Occipital lobe (tissue), 1 donor: ENCODE measurements at regions not wholly inside any gene's neighbourhood (a gene's known extent, or its start where the extent isn't known, plus 50 kb on each side); places are given as distances from the start of the nearest gene placed in this dataset.

Experiments used
- DNase-seq: peaks from one replicate; lab custom pipeline; 2025; lab: John Stamatoyannopoulos, UW

DNA sequence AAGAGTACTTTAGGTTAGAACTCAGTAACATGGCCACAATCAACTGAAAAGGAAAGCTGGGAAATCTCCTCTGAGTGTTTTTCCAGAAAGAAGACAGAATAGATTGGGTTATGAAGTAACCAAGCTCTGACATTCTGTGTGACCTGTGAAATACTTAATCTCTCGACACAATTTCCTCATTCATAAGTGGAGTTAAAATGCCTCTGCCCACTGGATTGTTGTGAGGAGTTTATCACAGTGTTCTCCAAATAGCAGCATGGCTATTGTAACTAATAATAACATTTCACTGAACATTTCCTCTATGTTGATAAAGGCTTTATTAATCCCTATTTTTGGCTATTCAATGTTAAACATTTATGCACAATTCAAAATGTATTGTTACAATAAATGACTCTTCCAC lies 311.0 kb downstream of the GABRB2 start:
- DNase-seq = no peak

DNA sequence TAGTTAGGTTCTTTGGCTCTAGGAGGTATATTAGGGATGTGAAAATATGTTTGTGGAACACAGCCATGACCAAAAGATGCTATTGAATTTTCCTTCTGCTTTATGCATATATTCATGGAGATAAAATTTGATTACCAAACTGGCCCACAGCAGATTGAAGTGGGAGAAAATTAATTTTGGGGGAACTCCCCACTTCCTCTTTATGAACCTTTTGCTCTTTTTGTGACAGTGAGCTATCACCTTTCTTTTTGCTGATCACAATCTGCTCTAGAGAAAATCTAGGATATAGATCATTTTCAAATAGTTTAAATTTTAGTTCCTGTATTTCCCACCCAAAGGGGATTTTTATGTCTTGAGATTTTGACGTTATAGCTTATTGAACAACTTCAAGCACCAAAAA lies 313.0 kb downstream of the GABRB2 start:
- DNase-seq = no peak

DNA sequence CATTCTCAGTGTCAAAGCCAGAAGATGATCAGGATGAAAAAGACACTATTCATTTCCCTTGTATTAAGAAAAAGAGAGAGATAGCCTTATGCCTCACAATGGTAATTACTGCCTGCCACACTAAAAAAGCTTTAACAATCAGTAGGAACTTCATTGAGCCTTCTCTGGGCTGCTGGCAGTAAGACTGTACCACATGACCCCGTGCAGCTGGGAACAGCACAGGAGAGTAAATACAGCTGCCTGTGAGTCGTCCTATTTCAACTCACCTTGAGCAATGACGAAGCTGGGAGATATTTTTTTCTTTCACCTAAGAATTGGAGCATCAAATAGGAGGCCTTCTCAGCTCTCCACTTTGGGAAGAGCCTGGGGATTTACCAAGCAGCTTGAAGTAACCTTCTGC lies 316.3 kb downstream of the GABRB2 start:
- no peak for DNase-seq

GRCh38 chr5:161219816-161220215 lies 326.7 kb downstream of the GABRB2 start:
- DNase-seq = no peak

DNA sequence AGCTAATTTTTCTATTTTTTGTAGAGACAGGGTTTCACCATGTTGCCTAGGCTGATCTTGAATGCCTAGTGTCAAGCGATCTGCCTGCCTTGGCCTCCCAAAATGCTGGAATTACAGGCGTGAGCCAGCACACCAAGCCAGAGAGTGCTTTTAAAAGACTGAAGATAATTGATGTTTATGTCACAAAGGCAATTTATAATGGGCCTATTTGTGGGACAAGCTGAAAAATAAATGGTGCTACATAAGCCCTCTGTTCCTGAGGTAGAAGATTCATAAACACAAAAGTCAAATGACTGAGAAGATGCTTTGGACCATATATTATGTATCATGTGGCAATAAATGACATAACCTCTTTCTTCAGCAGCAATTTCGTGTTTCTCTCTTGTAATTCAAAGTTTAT lies 329.6 kb downstream of the GABRB2 start:
- no peak for DNase-seq

DNA sequence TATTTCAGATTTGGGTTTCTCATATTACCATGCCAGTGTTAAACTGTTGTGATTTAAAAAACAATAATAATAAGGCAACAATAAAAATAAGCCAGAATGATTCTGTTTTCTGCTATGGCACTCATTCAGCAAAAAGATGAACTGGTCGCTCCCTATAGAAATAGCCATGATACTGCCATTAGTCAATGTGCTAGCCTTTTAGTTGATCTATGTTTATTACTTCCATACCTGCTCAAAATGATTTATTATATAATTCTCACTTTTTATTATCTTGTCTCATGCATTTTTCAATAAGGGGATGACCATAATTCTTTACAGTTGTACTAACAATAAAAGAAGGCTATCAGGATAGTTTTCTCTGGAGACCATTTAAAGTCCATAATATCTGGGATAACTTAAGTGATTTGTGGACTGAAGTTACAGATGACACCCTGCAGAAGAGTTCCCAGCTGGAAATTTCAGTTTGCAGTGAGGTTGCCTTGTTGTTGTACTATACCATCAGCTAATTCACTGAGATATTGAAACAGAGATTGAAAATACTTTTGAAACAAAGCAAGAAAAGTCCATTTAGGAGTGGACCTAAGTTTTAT lies 334.3 kb downstream of the GABRB2 start:
- no peak for DNase-seq

DNA sequence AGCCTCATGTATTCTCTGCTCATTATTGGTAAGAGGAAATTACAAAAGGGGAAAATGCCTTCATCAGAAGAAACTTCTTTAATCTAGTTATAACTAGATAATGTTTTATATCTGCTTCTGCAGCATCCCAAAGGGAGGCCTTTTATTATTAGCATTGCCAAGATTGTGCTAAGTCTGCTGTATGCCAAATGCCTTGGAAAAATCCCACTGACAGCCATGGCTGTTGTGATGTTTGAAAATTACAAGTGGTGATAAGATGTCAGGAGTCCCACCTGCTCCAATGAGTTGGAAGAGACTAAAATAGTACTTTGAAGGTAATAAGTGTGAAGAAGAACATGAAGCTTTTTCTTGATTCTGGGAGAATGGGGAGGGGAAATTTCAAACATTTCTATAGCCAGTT lies 345.0 kb downstream of the GABRB2 start:
- DNase-seq = no peak

DNA sequence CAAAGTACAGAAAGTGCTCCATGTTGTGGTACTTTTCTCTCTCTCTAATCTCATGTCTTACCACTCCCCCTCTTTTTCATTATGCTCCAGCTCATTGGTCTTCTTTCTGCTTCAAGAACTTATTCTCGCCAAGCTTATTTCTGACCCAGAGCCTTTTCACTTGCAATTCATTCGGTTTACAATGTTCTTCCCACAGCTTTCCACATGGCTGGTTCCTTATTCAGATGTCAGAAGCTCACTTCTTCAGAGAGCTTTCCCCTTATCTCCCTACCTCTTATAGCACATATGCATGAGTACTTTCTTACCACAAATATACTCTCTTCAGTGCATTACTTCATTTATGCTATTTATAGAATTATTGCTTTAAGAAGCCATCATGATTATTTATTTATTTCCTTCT lies 338.8 kb upstream of the ATP10B start:
- DNase-seq = no peak

- no peak for DNase-seq
Measured at GRCh38 chr5:161190086-161190485, 338.1 kb upstream of the ATP10B start.

DNA sequence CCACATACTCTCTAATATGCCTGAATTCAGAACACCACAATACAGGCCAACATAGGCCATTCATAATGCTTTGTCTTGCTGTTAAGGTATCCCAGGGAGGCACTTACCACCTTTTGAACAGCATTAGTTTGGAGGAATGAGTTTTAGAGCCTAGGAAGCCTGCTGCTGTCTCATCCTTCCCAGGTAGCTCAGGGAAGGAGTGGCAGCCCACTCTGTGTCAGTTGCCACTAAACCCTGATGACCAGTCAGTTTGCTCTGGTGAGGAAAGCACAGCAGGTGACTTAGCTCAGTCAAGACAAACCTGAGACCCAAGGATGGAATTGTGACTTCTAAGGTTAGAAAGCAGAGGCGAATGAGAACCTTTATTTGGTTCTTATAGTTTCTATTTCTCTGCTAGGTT lies 337.4 kb upstream of the ATP10B start:
- no peak for DNase-seq

DNA sequence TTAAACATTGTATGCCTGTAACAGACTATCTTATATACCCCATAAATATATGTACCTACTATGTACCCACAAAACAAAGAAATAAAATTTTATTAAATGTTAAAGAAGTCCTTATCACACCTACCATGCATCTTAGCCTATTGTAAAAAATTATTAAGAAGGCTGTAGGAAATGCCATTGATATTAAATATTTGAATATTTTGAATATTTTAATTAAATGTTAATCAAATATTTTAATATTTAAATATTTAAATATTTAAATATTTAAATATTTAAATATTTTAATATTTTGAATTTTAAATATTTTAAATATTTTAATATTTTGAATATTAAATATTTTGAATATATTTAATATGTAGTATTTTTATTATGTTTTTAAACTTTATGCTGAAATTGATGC lies 331.5 kb upstream of the ATP10B start:
- no peak for DNase-seq

DNA sequence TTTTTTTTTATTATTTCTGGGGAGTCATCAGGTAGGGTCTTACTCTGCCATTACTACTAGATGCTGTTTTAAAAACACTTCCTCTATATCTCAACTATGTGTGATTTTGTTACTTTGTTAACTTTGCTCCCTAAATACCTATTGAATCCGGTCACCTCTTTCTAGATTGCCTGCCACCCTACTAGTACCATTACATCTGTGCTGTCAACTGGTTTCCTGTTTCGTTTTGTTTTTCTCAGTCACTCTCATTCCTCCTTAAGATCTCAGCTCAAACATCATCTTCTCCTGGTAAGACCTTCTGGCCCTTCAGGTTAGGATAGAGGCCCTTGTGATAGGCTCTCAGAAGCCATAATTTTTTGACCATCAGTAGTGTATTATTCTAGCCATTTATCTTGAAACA lies 324.2 kb upstream of the ATP10B start:
- no peak for DNase-seq

GRCh38 chr5:161169776-161170175 lies 317.8 kb upstream of the ATP10B start:
- DNase-seq = no peak

DNA sequence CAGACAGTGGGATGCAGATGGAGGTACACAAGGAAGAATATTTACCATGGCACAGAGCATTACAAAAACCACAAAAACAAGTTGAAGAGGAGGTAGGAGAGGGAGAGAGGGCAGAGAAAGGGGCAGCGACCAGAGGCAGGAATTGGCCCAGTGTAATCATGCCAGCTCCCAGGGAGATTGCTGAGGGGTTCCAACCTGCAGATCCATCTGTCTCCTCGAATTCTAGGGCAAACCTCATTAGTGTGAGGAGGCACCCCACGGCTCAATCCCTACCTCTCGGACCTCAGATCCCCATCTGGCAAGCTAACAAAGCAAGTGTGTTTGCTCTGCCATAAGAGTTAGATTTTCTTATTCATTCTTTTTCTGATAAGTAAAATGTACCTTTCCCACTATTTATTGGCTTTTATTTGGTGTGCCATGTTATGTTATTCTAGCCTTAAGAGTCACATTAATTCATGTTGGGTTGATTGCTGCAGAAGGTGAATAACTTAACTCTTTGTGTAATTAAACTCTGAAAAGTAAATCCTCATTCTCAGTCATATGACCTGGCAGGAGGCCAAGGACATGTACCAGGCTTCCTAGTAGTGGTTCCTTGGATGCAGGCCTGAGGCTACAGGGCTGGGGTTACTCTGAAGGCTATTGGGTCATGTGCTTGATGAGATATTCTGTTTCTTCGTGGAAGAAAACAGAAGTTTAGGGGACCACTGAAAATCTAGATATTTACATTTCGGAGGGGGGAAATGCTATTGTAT lies 315.2 kb upstream of the ATP10B start:
- no peak for DNase-seq

- DNase-seq = no peak
Measured at GRCh38 chr5:161165998-161166660, 314.1 kb upstream of the ATP10B start.

DNA sequence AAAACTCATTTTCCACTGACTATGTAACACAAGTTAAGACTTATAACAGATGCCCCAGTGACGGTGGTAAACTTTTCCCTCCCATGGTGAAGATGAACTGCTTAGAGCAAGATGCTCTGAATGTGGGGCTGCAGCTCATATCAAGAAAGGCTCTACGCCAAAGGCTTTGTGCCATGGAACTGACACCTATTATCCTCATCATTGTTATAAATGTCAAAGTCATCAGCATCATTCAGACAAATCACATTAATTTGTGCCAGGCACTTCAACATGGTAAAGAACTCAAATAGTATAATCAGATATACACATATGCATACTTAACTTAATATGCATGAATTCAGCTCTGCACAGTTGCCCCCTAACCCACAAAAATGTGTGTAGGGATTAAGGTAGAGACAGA lies 305.9 kb upstream of the ATP10B start:
- no peak for DNase-seq

GRCh38 chr5:161155451-161155850 lies 303.4 kb upstream of the ATP10B start:
- DNase-seq = no peak

DNA sequence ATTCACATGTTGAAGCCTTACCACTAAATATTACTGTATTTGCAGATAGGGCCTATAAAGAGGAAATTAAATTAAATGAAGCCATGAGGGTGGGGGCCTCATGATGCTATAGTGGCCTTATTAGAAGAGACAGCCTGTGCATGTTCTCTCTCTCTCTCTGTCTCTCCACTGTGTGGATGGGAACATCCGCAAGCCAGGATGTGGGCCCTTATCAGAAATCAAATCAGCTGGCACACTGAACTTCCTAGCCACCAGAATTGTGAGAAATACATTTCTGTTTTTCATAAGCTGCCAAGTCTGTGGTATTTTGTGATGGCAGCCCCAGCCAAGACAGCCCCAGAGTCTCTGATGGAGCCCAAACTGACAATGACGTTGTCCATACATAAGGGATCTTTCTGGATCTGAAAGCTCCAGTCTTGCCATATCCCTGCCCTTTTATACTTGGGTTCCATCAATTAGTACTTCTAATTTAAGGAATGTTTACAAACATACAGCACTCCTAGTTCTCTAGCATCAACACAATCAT lies 300.5 kb upstream of the ATP10B start:
- no peak for DNase-seq

- DNase-seq = no peak
Measured at GRCh38 chr5:161150441-161150988, 298.5 kb upstream of the ATP10B start.

DNA sequence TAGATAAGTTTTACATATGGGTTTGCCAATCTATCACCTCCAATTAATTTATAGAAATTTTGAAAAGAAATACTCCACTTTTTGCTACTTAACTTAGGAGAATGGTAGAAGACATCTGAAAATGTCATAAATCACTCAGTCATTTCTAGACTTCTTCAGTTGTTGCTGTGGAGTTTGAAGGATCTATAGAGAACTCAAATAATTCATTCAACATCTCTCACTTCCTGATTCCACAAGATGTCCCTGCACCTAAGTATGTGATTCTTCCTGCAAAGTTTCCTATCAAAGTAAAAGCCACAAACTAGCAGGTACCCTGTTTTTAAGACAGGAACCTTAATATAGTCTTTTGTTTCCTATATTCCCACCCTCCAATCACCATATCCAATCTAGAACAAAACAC lies 297.1 kb upstream of the ATP10B start:
- DNase-seq = no peak

DNA sequence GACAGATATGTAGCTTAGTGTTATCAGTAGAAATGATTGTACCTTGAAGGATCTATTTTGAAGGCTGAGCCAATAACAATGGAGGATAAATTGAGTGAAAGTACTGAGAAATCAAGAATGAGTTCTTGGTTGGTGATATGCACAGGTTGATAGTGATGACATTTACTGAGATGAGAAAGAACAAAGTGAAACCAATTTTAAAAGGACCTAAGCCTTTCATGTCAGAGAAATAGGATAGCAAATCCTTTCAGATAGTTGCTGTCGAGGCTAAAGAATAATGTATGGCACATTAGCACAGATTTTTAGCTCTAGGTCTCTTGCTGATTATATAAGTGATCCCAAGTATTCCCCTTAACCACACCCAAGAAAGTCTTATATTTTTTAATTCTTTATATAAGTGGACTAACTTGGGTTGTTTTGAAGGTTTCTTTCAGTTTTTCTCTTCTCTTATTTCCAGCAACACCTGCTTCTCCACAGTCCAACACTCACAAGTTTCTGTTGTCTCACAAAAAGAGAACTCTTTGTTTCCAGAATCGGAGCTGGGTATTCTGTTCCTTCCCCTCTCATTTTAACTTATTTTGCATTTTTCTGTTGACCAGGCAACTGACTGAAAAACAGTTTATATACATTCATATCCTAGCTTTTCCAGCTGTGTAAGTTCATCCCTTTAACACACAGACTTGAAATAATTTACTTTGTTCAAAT lies 286.9 kb upstream of the ATP10B start:
- DNase-seq = no peak

DNA sequence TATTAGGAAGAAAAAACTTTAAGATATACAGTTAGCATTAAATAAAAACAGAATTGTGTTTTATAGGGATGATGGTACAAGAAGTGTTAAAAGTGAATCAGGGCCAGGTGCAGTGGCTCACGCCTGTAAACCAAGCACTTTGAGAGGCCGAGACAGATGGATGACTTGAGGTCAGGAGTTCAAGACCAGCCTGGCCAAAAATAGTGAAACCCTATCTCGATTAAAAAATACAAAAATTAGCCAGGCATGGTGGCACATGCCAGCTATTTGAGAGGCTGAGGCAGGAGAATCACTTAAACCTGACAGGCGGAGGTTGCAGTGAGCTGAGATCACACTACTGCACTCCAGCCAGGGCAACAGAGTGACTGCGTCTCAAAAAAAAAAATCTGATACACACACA lies 282.9 kb upstream of the ATP10B start:
- no peak for DNase-seq
